HG03175 (cell line): ENCODE measurements at regions not wholly inside any gene's neighbourhood (a gene's known extent, or its start where the extent isn't known, plus 50 kb on each side); places are given as distances from the start of the nearest gene placed in this dataset.
"Not testable (repeated sequence)": the region's sequence is repeated elsewhere in the genome, so short reads cannot be mapped to it uniquely, and the experiment has no call there.

Experiments used
- ATAC-seq: cut with Tn5 transposase; IDR thresholded peaks from one replicate; pipeline ENCODE4 v1.9.1; 2021; ENCODE audit warnings: mild to moderate bottlenecking, moderate library complexity; ENCODE audit not compliant: unreplicated experiment

- no peak for ATAC-seq
These were observed 381.9 kb upstream of the CCL2 start for GRCh38 chr17:33873201-33873617.

- no peak for ATAC-seq
These were observed 380.4 kb upstream of the CCL2 start for GRCh38 chr17:33874617-33875060.

GRCh38 chr17:33875973-33876372, 379.1 kb upstream of the CCL2 start:
- no peak for ATAC-seq

- ATAC-seq: not testable (repeated sequence)
These were observed 372.8 kb upstream of the CCL2 start for GRCh38 chr17:33882273-33882672.

GRCh38 chr17:33882677-33883076, 372.4 kb upstream of the CCL2 start:
- ATAC-seq: not testable (repeated sequence)

GRCh38 chr17:33888455-33888854, 366.6 kb upstream of the CCL2 start:
- no peak for ATAC-seq

- no peak for ATAC-seq
These were observed 366.0 kb upstream of the CCL2 start for GRCh38 chr17:33889040-33889439.

GRCh38 chr17:33889766-33890165, 365.3 kb upstream of the CCL2 start:
- ATAC-seq: no peak

- no peak for ATAC-seq
These were observed 362.1 kb upstream of the CCL2 start for GRCh38 chr17:33892717-33893591.

- ATAC-seq: no peak
These were observed 359.6 kb upstream of the CCL2 start for GRCh38 chr17:33895491-33895890.

GRCh38 chr17:33896263-33896662, 358.8 kb upstream of the CCL2 start:
- ATAC-seq: no peak

- no peak for ATAC-seq
These were observed 354.0 kb upstream of the CCL2 start for GRCh38 chr17:33901085-33901484.

GRCh38 chr17:33902901-33903449, 352.1 kb upstream of the CCL2 start:
- ATAC-seq: no peak

GRCh38 chr17:33904476-33904875, 350.6 kb upstream of the CCL2 start:
- no peak for ATAC-seq

- no peak for ATAC-seq
These were observed 349.7 kb upstream of the CCL2 start for GRCh38 chr17:33905338-33905800.

- ATAC-seq: no peak
These were observed 346.6 kb upstream of the CCL2 start for GRCh38 chr17:33908363-33909064.

- ATAC-seq: no peak
These were observed 344.8 kb upstream of the CCL2 start for GRCh38 chr17:33910200-33910857.

GRCh38 chr17:33914125-33914524, 341.0 kb upstream of the CCL2 start:
- no peak for ATAC-seq

GRCh38 chr17:33922971-33923370, 332.1 kb upstream of the CCL2 start:
- ATAC-seq: no peak

GRCh38 chr17:33924104-33924503, 331.0 kb upstream of the CCL2 start:
- no peak for ATAC-seq

- no peak for ATAC-seq
These were observed 329.4 kb upstream of the CCL2 start for GRCh38 chr17:33925649-33926048.
